Neural crest cell (in vitro differentiated cells): ENCODE measurements at regions not wholly inside any gene's neighbourhood (a gene's known extent, or its start where the extent isn't known, plus 50 kb on each side); places are given as distances from the start of the nearest gene placed in this dataset.

Experiments used
- DNase-seq: peaks from one replicate; pipeline ENCODE4 v3.0.0; 2021; ENCODE audit warnings: low read depth, mixed read lengths, low spot score
- H3K27ac Mint-ChIP-seq: one replicate; pipeline ENCODE4 v1.8.0; 2021; ENCODE audit warnings: mild to moderate bottlenecking, mixed read lengths; ENCODE audit not compliant: unreplicated experiment
- H3K27me3 Mint-ChIP-seq: 2 replicates; pipeline ENCODE4 v1.8.0; 2021; ENCODE audit warnings: low read depth, mild to moderate bottlenecking, mixed read lengths
- H3K36me3 Mint-ChIP-seq: 2 replicates; pipeline ENCODE4 v1.8.0; 2021; ENCODE audit warnings: low read depth, mild to moderate bottlenecking, mixed read lengths
- H3K4me1 Mint-ChIP-seq: 2 replicates; pipeline ENCODE4 v1.8.0; 2021; ENCODE audit warnings: mixed read lengths
- H3K4me3 Mint-ChIP-seq: one replicate; pipeline ENCODE4 v1.8.0; 2021; ENCODE audit warnings: mild to moderate bottlenecking, mixed read lengths
- H3K9me3 Mint-ChIP-seq: 2 replicates; pipeline ENCODE4 v1.8.0; 2021; ENCODE audit warnings: mixed read lengths
- CTCF ChIP-seq: fragments of 200-600 bp; sonication (generic); conservative IDR thresholded peaks from 2 replicates; pipeline ENCODE4 v1.5.0; 2021; ENCODE audit warnings: antibody characterized with exemption, mild to moderate bottlenecking

GRCh38 chr4:129362691-129363274 lies 266.8 kb downstream of the C4orf33 start:
- H3K27me3 Mint-ChIP-seq: no peaks in the 10 kb centered on the region
- no peaks in the 10 kb centered on the region for H3K36me3 Mint-ChIP-seq
- H3K4me3 Mint-ChIP-seq: no peak overlapping the region
- H3K27ac Mint-ChIP-seq: no peak overlapping the region
- peak; percentile 69 for DNase-seq
- no peaks in the 10 kb centered on the region for H3K9me3 Mint-ChIP-seq
- peaks cover 8% of the 10 kb centered on the region for H3K4me1 Mint-ChIP-seq
- TF ChIP-seq CTCF: peak; percentile 94

- H3K27me3 Mint-ChIP-seq: no peaks in the 10 kb centered on the region
- TF ChIP-seq CTCF: no peak
- H3K27ac Mint-ChIP-seq: no peak overlapping the region
- H3K9me3 Mint-ChIP-seq: no peaks in the 10 kb centered on the region
- no peak overlapping the region for H3K4me3 Mint-ChIP-seq
- peaks cover 8% of the 10 kb centered on the region for H3K4me1 Mint-ChIP-seq
- no peak for DNase-seq
- no peaks in the 10 kb centered on the region for H3K36me3 Mint-ChIP-seq
These were observed 268.9 kb downstream of the C4orf33 start for GRCh38 chr4:129364747-129365452.

DNA sequence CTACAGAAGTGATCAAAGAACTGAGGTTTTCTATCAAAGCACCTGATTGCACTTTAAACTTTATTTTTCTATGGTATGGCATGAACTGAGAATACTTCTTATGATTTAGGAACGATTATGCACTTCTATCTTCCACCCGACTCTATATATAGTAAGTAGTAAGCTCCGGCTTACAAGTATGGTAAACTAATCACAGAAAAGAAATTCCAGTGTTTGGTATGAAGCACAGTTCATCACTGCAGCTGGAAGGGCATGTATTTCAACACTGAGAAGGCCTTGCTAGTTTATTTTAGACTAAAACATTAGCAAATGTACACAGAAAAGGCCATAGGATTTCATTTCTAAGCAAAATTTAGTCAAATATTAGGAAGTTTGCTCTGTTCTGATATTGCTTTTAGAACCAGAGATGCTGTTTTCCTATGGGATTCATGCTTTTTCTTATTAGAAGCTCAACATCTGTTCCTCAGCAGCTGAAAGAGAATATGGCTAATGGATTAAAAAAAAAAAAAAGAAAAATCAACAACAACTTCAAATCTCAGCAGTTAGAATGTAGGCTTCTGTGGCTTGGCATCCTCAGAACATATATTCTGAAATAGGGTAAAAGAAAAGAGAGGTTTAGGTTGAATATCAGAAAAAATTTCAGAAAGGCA lies 273.5 kb downstream of the C4orf33 start:
- H3K27ac Mint-ChIP-seq: no peak overlapping the region

GRCh38 chr4:129371065-129371464 lies 275.1 kb downstream of the C4orf33 start:
- peaks cover 7% of the 10 kb centered on the region for H3K4me1 Mint-ChIP-seq
- H3K27ac Mint-ChIP-seq: no peak overlapping the region
- H3K9me3 Mint-ChIP-seq: no peaks in the 10 kb centered on the region
- DNase-seq: no peak
- no peak for TF ChIP-seq CTCF
- no peaks in the 10 kb centered on the region for H3K27me3 Mint-ChIP-seq
- H3K4me3 Mint-ChIP-seq: no peak overlapping the region
- no peaks in the 10 kb centered on the region for H3K36me3 Mint-ChIP-seq

More for the DNA sequence above, 273.5 kb downstream of the C4orf33 start:
- Mint-ChIP-seq H3K9me3 (no peaks in the 10 kb centered on the region), H3K4me3 (no peak overlapping the region), H3K36me3 (no peaks in the 10 kb centered on the region), H3K27me3 (no peaks in the 10 kb centered on the region), H3K4me1 (peaks cover 7% of the 10 kb centered on the region)
- DNase-seq: no peak
- TF ChIP-seq CTCF: no peak

GRCh38 chr4:129371926-129372325 lies 276.0 kb downstream of the C4orf33 start:
- H3K27me3 Mint-ChIP-seq: no peaks in the 10 kb centered on the region
- no peaks in the 10 kb centered on the region for H3K36me3 Mint-ChIP-seq
- DNase-seq: no peak
- TF ChIP-seq CTCF: no peak
- H3K27ac Mint-ChIP-seq: no peak overlapping the region
- H3K4me1 Mint-ChIP-seq: peaks cover 7% of the 10 kb centered on the region
- H3K9me3 Mint-ChIP-seq: no peaks in the 10 kb centered on the region
- H3K4me3 Mint-ChIP-seq: no peak overlapping the region
